Stimulated activated naive B cell treated with anti-CD40 and anti-IgM and Interleukin-4, amounts not matched to agents 10 μg/mL and 1 μg/mL and 100 μg/mL, for 72 hours (primary cell): ENCODE measurements at regions not wholly inside any gene's neighbourhood (a gene's known extent, or its start where the extent isn't known, plus 50 kb on each side); places are given as distances from the start of the nearest gene placed in this dataset.
"Not testable (repeated sequence)": the region's sequence is repeated elsewhere in the genome, so short reads cannot be mapped to it uniquely, and the experiment has no call there.

Experiments used
- ATAC-seq, 2 donors: fragments of 150-1000 bp; cut with Tn5 transposase; replicated peaks; 2 replicates each; pipeline ENCODE4 v1.10.0; 2021; ENCODE audit warnings: moderate library complexity in 1 of 2
- DNase-seq: peaks from one replicate; pipeline ENCODE4 v3.0.0; 2021
- H3K27ac Mint-ChIP-seq: one replicate; pipeline ENCODE4 v1.8.0; 2022; ENCODE audit warnings: mild to moderate bottlenecking, mixed read lengths
- H3K27me3 Mint-ChIP-seq, 2 donors: one replicate each; pipeline ENCODE4 v1.8.0; 2022; ENCODE audit warnings: mixed read lengths in 2 of 2
- H3K36me3 Mint-ChIP-seq, 2 donors: one replicate each; pipeline ENCODE4 v1.8.0; 2022; ENCODE audit warnings: mixed read lengths in 2 of 2, mild to moderate bottlenecking in 1 of 2
- H3K4me1 Mint-ChIP-seq, 2 donors: one replicate each; pipeline ENCODE4 v1.8.0; 2022; ENCODE audit warnings: mixed read lengths in 2 of 2, mild to moderate bottlenecking in 1 of 2
- H3K4me3 Mint-ChIP-seq, 2 donors: one replicate each; pipeline ENCODE4 v1.8.0; 2022; ENCODE audit warnings: mild to moderate bottlenecking in 2 of 2, mixed read lengths in 2 of 2, moderate library complexity in 1 of 2
- H3K9me3 Mint-ChIP-seq, 2 donors: one replicate each; pipeline ENCODE4 v1.8.0; 2022; ENCODE audit warnings: mixed read lengths in 2 of 2, mild to moderate bottlenecking in 1 of 2

DNA sequence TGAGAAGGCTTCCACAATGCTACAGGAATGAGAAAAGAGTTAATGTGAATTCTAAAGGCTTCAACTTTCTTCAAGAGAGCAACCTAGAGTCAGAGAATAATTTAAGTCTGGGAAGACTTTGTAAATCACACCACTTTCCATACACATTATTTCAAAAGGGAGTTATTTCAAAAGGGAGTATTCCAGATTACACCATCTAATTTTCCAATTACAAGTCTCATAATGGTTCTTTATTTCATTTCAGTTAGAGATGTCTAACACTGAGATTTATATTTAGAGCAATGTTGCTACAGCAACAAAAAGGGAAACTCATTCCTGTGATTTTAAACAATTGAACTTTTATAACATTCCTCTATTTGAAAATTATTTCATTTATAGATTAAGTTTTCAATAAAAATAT, 98.8 kb upstream of the DST start:
- DNase-seq (no peak), ATAC-seq (no peak)
- Mint-ChIP-seq H3K27ac (no peak overlapping the region), H3K27me3 (no peaks in the 10 kb centered on the region), H3K9me3 (no peaks in the 10 kb centered on the region), H3K36me3 (no peaks in the 10 kb centered on the region), H3K4me1 (peaks cover 3 to 10% of the 10 kb centered on the region in 2 donors), H3K4me3 (no peak overlapping the region)

- peaks cover 3 to 10% of the 10 kb centered on the region in 2 donors for H3K4me1 Mint-ChIP-seq
- no peak overlapping the region for H3K27ac Mint-ChIP-seq
- no peak overlapping the region for H3K4me3 Mint-ChIP-seq
- DNase-seq (no peak), ATAC-seq (no peak)
- H3K9me3 Mint-ChIP-seq: no peaks in the 10 kb centered on the region
- H3K36me3 Mint-ChIP-seq: no peaks in the 10 kb centered on the region
- no peaks in the 10 kb centered on the region for H3K27me3 Mint-ChIP-seq
Measured at GRCh38 chr6:56739836-56740815, 97.4 kb upstream of the DST start.

DNA sequence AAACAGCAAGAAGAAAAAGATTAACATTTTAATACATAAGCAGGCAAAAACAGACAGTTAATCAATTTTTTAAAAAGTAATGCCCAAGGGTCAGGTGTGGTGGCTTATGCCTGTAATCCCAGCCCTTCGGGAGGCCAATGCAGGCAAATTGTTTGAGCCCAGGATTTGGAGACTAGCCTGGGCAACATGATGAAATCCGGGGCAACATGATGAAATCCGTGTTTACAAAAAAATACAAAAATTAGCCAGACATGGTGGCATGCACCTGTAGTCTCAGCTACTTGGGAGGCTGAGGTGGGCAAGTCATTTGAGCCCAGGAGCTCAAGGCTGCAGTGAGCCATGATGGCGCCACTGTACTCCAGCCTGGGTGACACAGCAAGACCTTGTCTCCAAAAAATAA, 94.1 kb upstream of the DST start:
- Mint-ChIP-seq H3K27me3 (no peaks in the 10 kb centered on the region), H3K27ac (no peak overlapping the region), H3K4me1 (no peaks in the 10 kb centered on the region), H3K36me3 (no peaks in the 10 kb centered on the region), H3K4me3 (no peak overlapping the region), H3K9me3 (no peaks in the 10 kb centered on the region)
- no peak for DNase-seq
- no peak for ATAC-seq

DNA sequence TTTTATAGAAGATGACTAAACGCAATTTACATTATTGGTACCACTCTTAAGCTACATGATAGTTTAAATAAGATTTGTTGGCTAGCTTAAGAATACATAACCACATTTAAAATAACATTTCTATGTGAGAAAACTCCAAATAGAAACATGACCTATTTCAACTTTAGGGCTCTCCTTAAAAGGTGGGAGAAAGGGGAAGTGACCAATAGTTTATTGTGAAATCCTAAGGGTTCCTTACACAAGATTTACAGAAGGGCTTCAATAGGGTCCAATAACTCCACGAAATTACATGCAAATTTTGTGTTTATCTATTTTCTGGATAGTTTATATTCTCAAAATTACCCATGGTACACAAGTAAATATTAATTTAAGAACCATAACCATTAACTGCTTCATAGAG, 91.6 kb upstream of the DST start:
- H3K27ac Mint-ChIP-seq: no peak overlapping the region
- no peak for ATAC-seq
- DNase-seq: no peak
- H3K4me3 Mint-ChIP-seq: no peak overlapping the region
- no peaks in the 10 kb centered on the region for H3K9me3 Mint-ChIP-seq
- H3K4me1 Mint-ChIP-seq: no peaks in the 10 kb centered on the region
- H3K27me3 Mint-ChIP-seq: no peaks in the 10 kb centered on the region
- H3K36me3 Mint-ChIP-seq: no peaks in the 10 kb centered on the region

GRCh38 chr6:56733211-56733697, 90.6 kb upstream of the DST start:
- DNase-seq: no peak
- Mint-ChIP-seq H3K27ac (no peak overlapping the region), H3K36me3 (no peaks in the 10 kb centered on the region), H3K4me1 (no peaks in the 10 kb centered on the region), H3K9me3 (no peaks in the 10 kb centered on the region), H3K27me3 (no peaks in the 10 kb centered on the region), H3K4me3 (no peak overlapping the region)
- ATAC-seq: no peak

- no peak overlapping the region for H3K27ac Mint-ChIP-seq
Measured at GRCh38 chr6:56732517-56732916, 89.8 kb upstream of the DST start.

DNA sequence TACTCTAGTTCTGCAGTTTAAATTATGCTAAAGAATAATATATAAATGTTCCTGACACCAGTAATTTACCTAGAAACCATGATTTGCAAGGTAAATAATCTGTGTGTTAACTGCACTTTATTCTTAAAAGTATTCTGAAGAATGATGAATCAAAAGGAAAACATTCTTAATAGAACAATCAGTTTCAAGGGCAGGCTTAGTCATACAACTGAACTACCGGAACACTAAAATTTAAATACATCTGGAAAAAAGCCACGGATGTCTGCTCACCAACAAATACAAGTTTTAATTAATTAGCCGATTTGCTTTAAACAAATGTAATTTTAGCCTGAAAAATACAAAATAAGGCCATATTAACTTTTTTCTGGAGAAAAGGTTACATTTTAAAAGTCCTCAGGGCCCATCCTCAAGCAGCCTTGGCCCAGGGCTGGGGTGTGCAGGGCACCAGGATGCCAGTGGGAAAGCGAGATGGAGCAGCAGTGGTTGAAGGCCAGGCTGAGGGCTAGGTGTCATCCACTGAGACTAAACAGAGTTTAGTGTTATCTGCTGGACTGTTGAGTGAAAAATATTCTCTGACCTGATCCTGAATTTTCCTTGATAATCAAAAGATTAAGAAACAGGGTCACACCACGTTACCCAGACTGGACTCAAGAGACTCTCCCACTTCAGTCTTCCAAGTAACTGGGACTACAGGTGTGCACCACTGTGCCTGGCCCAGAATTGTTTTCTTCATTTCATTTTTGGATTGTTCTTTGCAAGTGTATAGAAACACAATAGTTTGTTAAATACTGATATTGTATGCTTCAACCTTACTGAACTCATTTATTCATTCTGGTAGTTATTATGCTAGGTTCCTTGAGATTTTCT, 88.2 kb upstream of the DST start:
- no peaks in the 10 kb centered on the region for H3K9me3 Mint-ChIP-seq
- DNase-seq (no peak), ATAC-seq (no peak)
- H3K36me3 Mint-ChIP-seq: no peaks in the 10 kb centered on the region
- H3K4me1 Mint-ChIP-seq: no peaks in the 10 kb centered on the region
- no peak overlapping the region for H3K27ac Mint-ChIP-seq
- H3K27me3 Mint-ChIP-seq: no peaks in the 10 kb centered on the region
- no peak overlapping the region for H3K4me3 Mint-ChIP-seq

More at GRCh38 chr6:56732517-56732916, 89.8 kb upstream of the DST start:
- Mint-ChIP-seq H3K4me3 (no peak overlapping the region), H3K9me3 (no peaks in the 10 kb centered on the region), H3K27me3 (no peaks in the 10 kb centered on the region), H3K4me1 (no peaks in the 10 kb centered on the region), H3K36me3 (no peaks in the 10 kb centered on the region)
- DNase-seq: no peak
- ATAC-seq: no peak

- no peaks in the 10 kb centered on the region for H3K27me3 Mint-ChIP-seq
- no peak overlapping the region for H3K4me3 Mint-ChIP-seq
- DNase-seq (no peak), ATAC-seq (no peak)
- H3K4me1 Mint-ChIP-seq: no peaks in the 10 kb centered on the region
- no peak overlapping the region for H3K27ac Mint-ChIP-seq
- no peaks in the 10 kb centered on the region for H3K36me3 Mint-ChIP-seq
- no peaks in the 10 kb centered on the region for H3K9me3 Mint-ChIP-seq
Measured at GRCh38 chr6:56729719-56730118, 87.0 kb upstream of the DST start.

GRCh38 chr6:56729166-56729565, 86.5 kb upstream of the DST start:
- DNase-seq, H3K4me1 Mint-ChIP-seq, H3K9me3 Mint-ChIP-seq, H3K36me3 Mint-ChIP-seq, ATAC-seq, H3K27me3 Mint-ChIP-seq, H3K4me3 Mint-ChIP-seq, H3K27ac Mint-ChIP-seq: not testable (repeated sequence)

DNA sequence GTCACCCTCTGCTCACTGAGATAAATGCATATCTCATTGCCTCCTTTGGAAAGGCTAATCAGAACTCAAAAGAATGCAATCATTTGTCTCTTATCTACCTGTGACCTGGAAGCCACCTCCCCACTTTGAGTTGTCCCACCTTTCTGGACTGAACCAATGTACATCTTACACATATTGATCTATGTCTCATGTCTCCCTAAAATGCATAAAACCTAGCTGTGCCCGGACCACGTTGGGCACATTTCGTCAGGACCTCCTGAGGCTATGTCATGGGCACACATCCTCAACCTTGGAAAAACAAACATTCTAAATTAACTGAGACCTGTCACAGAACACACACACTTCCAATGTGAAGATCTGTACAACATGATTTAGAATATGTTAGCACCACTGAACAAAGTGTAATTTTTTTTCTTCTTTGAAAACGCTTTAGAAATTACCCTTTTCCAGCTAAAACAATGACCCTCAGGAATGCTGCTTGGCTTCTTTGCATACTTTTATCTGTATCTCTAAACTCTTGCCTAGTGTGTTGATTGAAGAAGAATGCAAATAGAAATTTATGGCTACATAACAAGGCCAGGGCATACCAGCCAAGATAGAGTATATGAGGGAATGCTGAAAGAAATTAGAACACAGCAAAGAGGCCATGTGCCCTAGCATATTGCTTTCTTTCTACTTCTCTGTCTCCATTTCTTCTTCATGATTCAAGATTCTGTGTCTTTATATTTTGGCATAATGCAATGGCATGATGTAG, 84.6 kb upstream of the DST start:
- Mint-ChIP-seq H3K27me3 (no peaks in the 10 kb centered on the region), H3K36me3 (no peaks in the 10 kb centered on the region), H3K27ac (no peak overlapping the region), H3K4me3 (no peak overlapping the region), H3K9me3 (no peaks in the 10 kb centered on the region), H3K4me1 (no peaks in the 10 kb centered on the region)
- no peak for DNase-seq
- ATAC-seq: no peak

GRCh38 chr6:56725254-56725653, 82.6 kb upstream of the DST start:
- Mint-ChIP-seq H3K4me3 (no peak overlapping the region), H3K27ac (no peak overlapping the region), H3K9me3 (peaks cover 0 to under 1% of the 10 kb centered on the region in 2 donors), H3K27me3 (no peaks in the 10 kb centered on the region), H3K36me3 (no peaks in the 10 kb centered on the region), H3K4me1 (no peaks in the 10 kb centered on the region)
- no peak for DNase-seq
- ATAC-seq: no peak

DNA sequence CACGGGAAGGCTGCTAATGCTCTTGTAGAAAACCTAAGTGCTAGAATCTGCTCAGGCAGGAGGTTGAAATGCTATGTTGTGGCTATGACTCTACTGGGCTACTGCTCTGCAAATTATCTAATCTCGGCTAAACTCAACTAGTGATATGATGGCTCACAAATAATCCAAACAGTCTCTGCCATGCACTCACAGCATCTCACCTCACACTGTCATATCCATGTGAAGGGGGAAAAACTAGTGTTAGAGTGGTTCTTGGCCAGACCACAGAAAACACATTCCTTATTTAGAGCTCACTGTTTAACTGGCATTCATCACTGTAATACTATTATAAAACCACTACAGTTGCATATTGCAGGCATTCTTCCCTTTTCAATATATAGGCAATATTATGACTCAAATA, 81.8 kb upstream of the DST start:
- no peak overlapping the region for H3K4me3 Mint-ChIP-seq
- ATAC-seq (no peak), DNase-seq (no peak)
- no peaks in the 10 kb centered on the region for H3K36me3 Mint-ChIP-seq
- peaks cover 3 to 4% of the 10 kb centered on the region in 2 donors for H3K9me3 Mint-ChIP-seq
- peaks cover 0 to 3% of the 10 kb centered on the region in 2 donors for H3K27me3 Mint-ChIP-seq
- H3K4me1 Mint-ChIP-seq: no peaks in the 10 kb centered on the region
- no peak overlapping the region for H3K27ac Mint-ChIP-seq

DNA sequence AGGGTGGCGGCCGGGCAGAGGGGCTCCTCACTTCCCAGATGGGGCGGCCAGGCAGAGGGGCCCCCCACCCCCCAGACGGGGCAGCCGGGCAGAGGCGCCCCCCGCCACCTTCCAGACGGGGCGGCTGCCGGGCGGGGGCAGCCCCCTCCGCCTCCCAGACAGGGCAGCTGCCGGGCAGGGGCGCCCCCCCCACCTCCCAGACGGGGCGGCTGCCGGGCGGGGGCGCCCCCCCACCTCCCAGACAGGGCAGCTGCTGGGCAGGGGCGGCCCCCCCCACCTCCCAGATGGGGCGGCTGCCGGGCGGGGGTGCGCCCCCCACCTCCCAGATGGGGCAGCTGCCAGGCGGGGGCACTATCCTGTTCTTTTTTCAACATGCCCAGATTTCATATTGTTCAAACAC, 78.2 kb upstream of the DST start:
- no peak for ATAC-seq
- peaks cover 5 to 7% of the 10 kb centered on the region in 2 donors for H3K27me3 Mint-ChIP-seq
- no peak for DNase-seq
- no peaks in the 10 kb centered on the region for H3K4me1 Mint-ChIP-seq
- H3K9me3 Mint-ChIP-seq: peaks cover 5 to 10% of the 10 kb centered on the region in 2 donors
- no peak overlapping the region for H3K4me3 Mint-ChIP-seq
- no peaks in the 10 kb centered on the region for H3K36me3 Mint-ChIP-seq
- H3K27ac Mint-ChIP-seq: no peak overlapping the region

GRCh38 chr6:56720202-56720601, 77.5 kb upstream of the DST start:
- not testable (repeated sequence) for H3K9me3 Mint-ChIP-seq, DNase-seq, H3K36me3 Mint-ChIP-seq, H3K4me1 Mint-ChIP-seq, H3K4me3 Mint-ChIP-seq, ATAC-seq, H3K27ac Mint-ChIP-seq, H3K27me3 Mint-ChIP-seq
